A549 (cell line): ENCODE measurements at regions not wholly inside any gene's neighbourhood (a gene's known extent, or its start where the extent isn't known, plus 50 kb on each side); places are given as distances from the start of the nearest gene placed in this dataset.

ENCODE experiments used
- CBX2 ChIP-seq: fragments of 200-600 bp; sonication (generic); IDR thresholded peaks from 2 replicates; pipeline ENCODE4 v1.6.1; 2016; ENCODE audit warnings: low read depth, mild to moderate bottlenecking, borderline replicate concordance
- CEBPB ChIP-seq, 2 experiments: fragments of >200 bp in 1 of 2; sonication (Bioruptor Twin) in 1 of 2; formaldehyde crosslinking in 1 of 2; IDR thresholded peaks; 2 replicates each; pipeline ENCODE4 v1.6.1; 2012 to 2016
- CHD2 ChIP-seq: fragments of 150-350 bp; IDR thresholded peaks from 2 replicates; pipeline ENCODE4 v1.6.1; 2014; ENCODE audit warnings: low read length; ENCODE audit not compliant: partially characterized antibody
- CHD4 ChIP-seq: fragments of 200-600 bp; sonication (generic); IDR thresholded peaks from 2 replicates; pipeline ENCODE4 v1.6.1; 2016; ENCODE audit warnings: antibody characterized with exemption, mild to moderate bottlenecking, borderline replicate concordance
- CTCF ChIP-seq: fragments of >200 bp; sonication (Bioruptor Twin); formaldehyde crosslinking; IDR thresholded peaks from 3 replicates; pipeline ENCODE4 v1.5.1; 2016
- JUN ChIP-seq, 2 experiments: fragments of >200 bp; sonication (Bioruptor Twin); formaldehyde crosslinking; IDR thresholded peaks; 2 replicates in 1 of 2; 3 replicates in 1 of 2; pipeline ENCODE4 v1.6.1; 2016 to 2017
- KDM1A ChIP-seq: fragments of 200-600 bp; sonication (generic); IDR thresholded peaks from 2 replicates; pipeline ENCODE4 v1.6.1; 2016; ENCODE audit warnings: low read depth, mild to moderate bottlenecking
- MYC ChIP-seq: IDR thresholded peaks from 2 replicates; pipeline ENCODE4 v1.6.1; 2012; ENCODE audit warnings: mild to moderate bottlenecking, inconsistent platforms, low read length, improper control_type of control experiment, borderline replicate concordance
- TF ChIP-seq, protein P1 (sequence below): fragments of 200-600 bp; sonication (generic); IDR thresholded peaks from 2 replicates; pipeline ENCODE4 v1.6.1; 2016; ENCODE audit warnings: antibody characterized with exemption, mild to moderate bottlenecking, moderate library complexity
- TF ChIP-seq, protein P2 (sequence below): IDR thresholded peaks from 2 replicates; pipeline ENCODE4 v1.6.1; 2012

DNA sequence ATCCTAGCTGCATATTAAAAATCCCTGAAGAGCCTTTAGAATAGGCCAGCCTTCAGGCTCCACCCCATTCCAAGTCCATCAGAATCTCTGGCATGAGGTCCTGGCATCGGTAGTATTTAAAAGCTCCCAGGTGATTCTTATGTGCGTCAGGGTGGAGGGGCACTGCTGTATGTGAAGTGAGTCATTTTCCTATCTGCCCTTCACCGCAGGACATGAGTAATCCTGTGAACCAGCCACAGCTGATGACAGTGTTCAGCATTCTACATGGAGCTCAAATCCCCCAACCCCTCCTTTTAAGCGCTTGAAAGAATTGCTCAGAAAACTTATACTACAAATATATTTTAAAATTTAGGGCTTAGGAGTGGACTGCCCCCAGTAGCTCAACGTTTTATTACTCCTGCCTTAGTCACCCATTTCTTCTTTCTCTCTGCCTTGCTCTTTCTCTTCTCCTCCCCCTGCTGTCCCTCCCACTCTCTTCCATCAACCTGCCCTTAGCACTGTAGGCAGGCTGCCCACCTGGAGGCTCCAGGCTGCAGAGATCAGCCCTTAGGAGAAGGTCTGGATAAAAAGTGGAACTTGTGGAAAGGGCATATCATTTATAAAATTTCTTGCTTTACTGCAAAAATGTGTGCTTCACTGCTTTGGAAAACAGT lies 73.8 kb upstream of the ZNF281 start:
- TF ChIP-seq CTCF (no peak), CEBPB (IDR thresholded peaks at IDR 0.05) (peak in 1 of 2 experiments; percentile 69; a peak in 2 of 4 replicates), CBX2 (no peak), MYC (no peak), KDM1A (no peak), CHD2 (no peak), CHD4 (no peak), JUN (IDR thresholded peaks at IDR 0.05) (peak; percentile 66 to 88; a peak in 4 of 5 replicates)
- TF ChIP-seq, protein P1, sequence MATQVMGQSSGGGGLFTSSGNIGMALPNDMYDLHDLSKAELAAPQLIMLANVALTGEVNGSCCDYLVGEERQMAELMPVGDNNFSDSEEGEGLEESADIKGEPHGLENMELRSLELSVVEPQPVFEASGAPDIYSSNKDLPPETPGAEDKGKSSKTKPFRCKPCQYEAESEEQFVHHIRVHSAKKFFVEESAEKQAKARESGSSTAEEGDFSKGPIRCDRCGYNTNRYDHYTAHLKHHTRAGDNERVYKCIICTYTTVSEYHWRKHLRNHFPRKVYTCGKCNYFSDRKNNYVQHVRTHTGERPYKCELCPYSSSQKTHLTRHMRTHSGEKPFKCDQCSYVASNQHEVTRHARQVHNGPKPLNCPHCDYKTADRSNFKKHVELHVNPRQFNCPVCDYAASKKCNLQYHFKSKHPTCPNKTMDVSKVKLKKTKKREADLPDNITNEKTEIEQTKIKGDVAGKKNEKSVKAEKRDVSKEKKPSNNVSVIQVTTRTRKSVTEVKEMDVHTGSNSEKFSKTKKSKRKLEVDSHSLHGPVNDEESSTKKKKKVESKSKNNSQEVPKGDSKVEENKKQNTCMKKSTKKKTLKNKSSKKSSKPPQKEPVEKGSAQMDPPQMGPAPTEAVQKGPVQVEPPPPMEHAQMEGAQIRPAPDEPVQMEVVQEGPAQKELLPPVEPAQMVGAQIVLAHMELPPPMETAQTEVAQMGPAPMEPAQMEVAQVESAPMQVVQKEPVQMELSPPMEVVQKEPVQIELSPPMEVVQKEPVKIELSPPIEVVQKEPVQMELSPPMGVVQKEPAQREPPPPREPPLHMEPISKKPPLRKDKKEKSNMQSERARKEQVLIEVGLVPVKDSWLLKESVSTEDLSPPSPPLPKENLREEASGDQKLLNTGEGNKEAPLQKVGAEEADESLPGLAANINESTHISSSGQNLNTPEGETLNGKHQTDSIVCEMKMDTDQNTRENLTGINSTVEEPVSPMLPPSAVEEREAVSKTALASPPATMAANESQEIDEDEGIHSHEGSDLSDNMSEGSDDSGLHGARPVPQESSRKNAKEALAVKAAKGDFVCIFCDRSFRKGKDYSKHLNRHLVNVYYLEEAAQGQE = no peak
- TF ChIP-seq, protein P2, sequence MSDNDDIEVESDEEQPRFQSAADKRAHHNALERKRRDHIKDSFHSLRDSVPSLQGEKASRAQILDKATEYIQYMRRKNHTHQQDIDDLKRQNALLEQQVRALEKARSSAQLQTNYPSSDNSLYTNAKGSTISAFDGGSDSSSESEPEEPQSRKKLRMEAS = peak; percentile 85
